Smooth muscle cell (in vitro differentiated cells): ENCODE measurements at regions not wholly inside any gene's neighbourhood (a gene's known extent, or its start where the extent isn't known, plus 50 kb on each side); places are given as distances from the start of the nearest gene placed in this dataset.

ENCODE experiments used
- DNase-seq: peaks from one replicate; lab custom pipeline; 2025; ENCODE audit not compliant: unreplicated experiment; lab: John Stamatoyannopoulos, UW
- H2AFZ ChIP-seq: fragments of 200-600 bp; sonication (generic); 2 replicates; pipeline ENCODE4 v1.6.0; 2016; ENCODE audit warnings: antibody characterized with exemption, low read depth, mild to moderate bottlenecking
- H3F3A ChIP-seq: fragments of 200-600 bp; sonication (generic); 2 replicates; pipeline ENCODE4 v1.6.0; 2017; ENCODE audit warnings: antibody characterized with exemption, low read depth
- H3K27ac ChIP-seq: fragments of 200-600 bp; sonication (generic); 2 replicates; pipeline ENCODE4 v1.5.1; 2016; ENCODE audit warnings: low read depth, mild to moderate bottlenecking
- H3K27me3 ChIP-seq: fragments of 200-600 bp; sonication (generic); 2 replicates; pipeline ENCODE4 v1.6.1; 2016; ENCODE audit warnings: low read depth, mild to moderate bottlenecking
- H3K36me3 ChIP-seq: fragments of 200-600 bp; sonication (generic); 2 replicates; pipeline ENCODE4 v1.5.1; 2016; ENCODE audit warnings: low read depth
- H3K4me1 ChIP-seq: fragments of 200-600 bp; sonication (generic); 2 replicates; pipeline ENCODE4 v1.5.1; 2016; ENCODE audit warnings: low read depth
- H3K4me2 ChIP-seq: fragments of 200-600 bp; sonication (generic); 2 replicates; pipeline ENCODE4 v1.6.0; 2016; ENCODE audit warnings: mild to moderate bottlenecking
- H3K4me3 ChIP-seq: fragments of 200-600 bp; sonication (generic); 2 replicates; pipeline ENCODE4 v1.5.1; 2016; ENCODE audit warnings: mild to moderate bottlenecking
- H3K79me2 ChIP-seq: fragments of 200-600 bp; sonication (generic); 2 replicates; pipeline ENCODE4 v1.6.0; 2016; ENCODE audit warnings: low read depth, mild to moderate bottlenecking
- H3K9ac ChIP-seq: fragments of 200-600 bp; sonication (generic); 2 replicates; pipeline ENCODE4 v1.6.0; 2016; ENCODE audit warnings: low read depth
- H3K9me3 ChIP-seq: fragments of 200-600 bp; sonication (generic); replicated peaks from 2 replicates; pipeline ENCODE4 v1.5.1; 2016; ENCODE audit warnings: low read depth
- H4K20me1 ChIP-seq: fragments of 200-600 bp; sonication (generic); 2 replicates; pipeline ENCODE4 v1.6.0; 2016; ENCODE audit warnings: low read depth
- CTCF ChIP-seq: fragments of 200-600 bp; sonication (generic); IDR thresholded peaks from 2 replicates; pipeline ENCODE4 v1.5.1; 2017; ENCODE audit warnings: borderline replicate concordance, mild to moderate bottlenecking, antibody characterized with exemption; ENCODE audit not compliant: insufficient read depth, poor library complexity, severe bottlenecking
- WGBS: methylation state at CpG from one replicate; pipeline ENCODE4 v1.1.7; 2016; ENCODE audit warnings: low lambda C conversion rate; 5-methylcytosine and 5-hydroxymethylcytosine counted together

GRCh38 chr2:208548700-208549099, 142.1 kb downstream of the PTH2R start:
- H3K4me1 ChIP-seq, result no peaks in the 10 kb centered on the region
- TF ChIP-seq CTCF, result no peak
- H3K4me3 ChIP-seq, result no peak overlapping the region
- WGBS, result 46% methylated on average over 3 of the region's 3 CpGs
- H3K27ac ChIP-seq, result no peak overlapping the region
- no peaks in the 10 kb centered on the region for H3K27me3 ChIP-seq
- H2AFZ ChIP-seq, result no peak overlapping the region
- H3K36me3 ChIP-seq, result no peaks in the 10 kb centered on the region
- no peaks in the 10 kb centered on the region for H4K20me1 ChIP-seq
- H3F3A ChIP-seq, result no peaks in the 10 kb centered on the region
- no peak overlapping the region for H3K9ac ChIP-seq
- H3K79me2 ChIP-seq, result no peaks in the 10 kb centered on the region
- H3K4me2 ChIP-seq, result no peak overlapping the region
- no peak for DNase-seq
- no peaks in the 10 kb centered on the region for H3K9me3 ChIP-seq

- no peak overlapping the region for H3K27ac ChIP-seq
- no peaks in the 10 kb centered on the region for H3K36me3 ChIP-seq
- no peak overlapping the region for H3K4me2 ChIP-seq
- H3K9ac ChIP-seq, result no peak overlapping the region
- H3K9me3 ChIP-seq, result no peaks in the 10 kb centered on the region
- H2AFZ ChIP-seq, result no peak overlapping the region
- no peak overlapping the region for H3K4me3 ChIP-seq
- DNase-seq, result no peak
- no peak for TF ChIP-seq CTCF
- no peaks in the 10 kb centered on the region for H4K20me1 ChIP-seq
- no peaks in the 10 kb centered on the region for H3F3A ChIP-seq
- no peaks in the 10 kb centered on the region for H3K4me1 ChIP-seq
- H3K27me3 ChIP-seq, result no peaks in the 10 kb centered on the region
- 91% methylated on average over 1 of the region's 1 CpG for WGBS
- H3K79me2 ChIP-seq, result no peaks in the 10 kb centered on the region
These were observed 143.1 kb downstream of the PTH2R start for GRCh38 chr2:208549546-208550158.

- Histone ChIP-seq H3K9me3 (no peaks in the 10 kb centered on the region), H3K4me3 (no peak overlapping the region), H3K4me2 (no peak overlapping the region), H2AFZ (no peak overlapping the region), H3K9ac (no peak overlapping the region), H3K4me1 (no peaks in the 10 kb centered on the region), H3K79me2 (no peaks in the 10 kb centered on the region), H4K20me1 (no peaks in the 10 kb centered on the region), H3K27me3 (no peaks in the 10 kb centered on the region), H3K27ac (no peak overlapping the region), H3F3A (no peaks in the 10 kb centered on the region), H3K36me3 (no peaks in the 10 kb centered on the region)
- no peak for TF ChIP-seq CTCF
- DNase-seq, result no peak
- 94% methylated on average over 1 of the region's 1 CpG for WGBS
These were observed 146.4 kb downstream of the PTH2R start for GRCh38 chr2:208552943-208553342.

- DNase-seq, result no peak
- H3K4me1 ChIP-seq, result no peaks in the 10 kb centered on the region
- H3K27ac ChIP-seq, result no peak overlapping the region
- H3K9ac ChIP-seq, result no peak overlapping the region
- no peaks in the 10 kb centered on the region for H3K79me2 ChIP-seq
- WGBS, result 87% methylated on average over 3 of the region's 3 CpGs
- no peak for TF ChIP-seq CTCF
- no peak overlapping the region for H3K4me2 ChIP-seq
- no peaks in the 10 kb centered on the region for H4K20me1 ChIP-seq
- no peaks in the 10 kb centered on the region for H3K27me3 ChIP-seq
- no peak overlapping the region for H3K4me3 ChIP-seq
- H3F3A ChIP-seq, result no peaks in the 10 kb centered on the region
- H3K36me3 ChIP-seq, result no peaks in the 10 kb centered on the region
- H2AFZ ChIP-seq, result no peak overlapping the region
- no peaks in the 10 kb centered on the region for H3K9me3 ChIP-seq
These were observed 150.4 kb downstream of the PTH2R start for GRCh38 chr2:208556983-208557484.
